H9 (cell line): ENCODE measurements at regions not wholly inside any gene's neighbourhood (a gene's known extent, or its start where the extent isn't known, plus 50 kb on each side); places are given as distances from the start of the nearest gene placed in this dataset.

Source experiments
- DNase-seq: peaks from one replicate; pipeline ENCODE4 v3.0.0-alpha.2; 2017
- H2AFZ ChIP-seq: one replicate; pipeline ENCODE4 v1.6.1; 2013; ENCODE audit warnings: mild to moderate bottlenecking, low read length, control low read depth, moderate library complexity
- H2AK5ac ChIP-seq: 2 replicates; pipeline ENCODE4 v1.6.1; 2013; ENCODE audit warnings: low read length, control low read depth, mixed read lengths; ENCODE audit not compliant: insufficient read length
- H2BK120ac ChIP-seq: one replicate; pipeline ENCODE4 v1.6.1; 2013; ENCODE audit warnings: low read depth, mild to moderate bottlenecking, low read length, control low read depth, inconsistent platforms; ENCODE audit not compliant: poor library complexity, severe bottlenecking
- H2BK12ac ChIP-seq: 2 replicates; pipeline ENCODE4 v1.6.1; 2013; ENCODE audit warnings: low read length, control low read depth, mixed read lengths, low read depth; ENCODE audit not compliant: insufficient read length
- H2BK15ac ChIP-seq: 2 replicates; pipeline ENCODE4 v1.6.1; 2013; ENCODE audit warnings: low read depth, low read length, control low read depth
- H2BK20ac ChIP-seq: one replicate; pipeline ENCODE4 v1.6.1; 2013; ENCODE audit warnings: low read depth, mild to moderate bottlenecking, low read length, control low read depth, inconsistent platforms; ENCODE audit not compliant: poor library complexity, severe bottlenecking
- H2BK5ac ChIP-seq: 2 replicates; pipeline ENCODE4 v1.6.1; 2013; ENCODE audit warnings: low read length, control low read depth, mixed read lengths; ENCODE audit not compliant: insufficient read length
- H3K14ac ChIP-seq: 2 replicates; pipeline ENCODE4 v1.6.1; 2013; ENCODE audit warnings: low read length, control low read depth; ENCODE audit not compliant: insufficient read depth
- H3K18ac ChIP-seq: 2 replicates; pipeline ENCODE4 v1.6.1; 2013; ENCODE audit warnings: low read depth, mild to moderate bottlenecking, mixed read lengths, low read length, control low read depth; ENCODE audit not compliant: insufficient read length
- H3K23ac ChIP-seq: 2 replicates; pipeline ENCODE4 v1.6.1; 2013; ENCODE audit warnings: low read length, control low read depth, mixed read lengths, low read depth; ENCODE audit not compliant: insufficient read length
- H3K23me2 ChIP-seq: 2 replicates; pipeline ENCODE4 v1.6.1; 2013; ENCODE audit warnings: low read depth, mild to moderate bottlenecking, mixed read lengths, low read length, control low read depth; ENCODE audit not compliant: insufficient read length, poor library complexity, severe bottlenecking
- H3K27ac ChIP-seq: 2 replicates; pipeline ENCODE4 v1.5.1; 2013; ENCODE audit warnings: low read length, control low read depth, mixed read lengths, low read depth; ENCODE audit not compliant: insufficient read length
- H3K27me3 ChIP-seq: 2 replicates; pipeline ENCODE4 v1.6.1; 2013; ENCODE audit warnings: low read length, control low read depth, inconsistent platforms; ENCODE audit not compliant: insufficient read depth
- H3K4ac ChIP-seq: 2 replicates; pipeline ENCODE4 v1.6.1; 2013; ENCODE audit warnings: low read depth, mild to moderate bottlenecking, control low read depth, inconsistent platforms, low read length, moderate library complexity
- H3K4me1 ChIP-seq: 2 replicates; pipeline ENCODE4 v1.6.1; 2013; ENCODE audit warnings: low read length, control low read depth, inconsistent platforms; ENCODE audit not compliant: insufficient read depth
- H3K4me2 ChIP-seq: 2 replicates; pipeline ENCODE4 v1.6.1; 2013; ENCODE audit warnings: low read length, control low read depth, mixed read lengths; ENCODE audit not compliant: insufficient read length, insufficient read depth
- H3K56ac ChIP-seq: 2 replicates; pipeline ENCODE4 v1.6.1; 2013; ENCODE audit warnings: low read depth, mild to moderate bottlenecking, mixed read lengths, low read length, control low read depth; ENCODE audit not compliant: insufficient read length
- H3K79me1 ChIP-seq: 2 replicates; pipeline ENCODE4 v1.6.1; 2013; ENCODE audit warnings: low read depth, mild to moderate bottlenecking, moderate library complexity, low read length, control low read depth, inconsistent platforms; ENCODE audit not compliant: insufficient read depth, poor library complexity, severe bottlenecking
- H3K79me2 ChIP-seq: 2 replicates; pipeline ENCODE4 v1.6.1; 2013; ENCODE audit warnings: low read length, control low read depth, inconsistent platforms; ENCODE audit not compliant: insufficient read depth
- H3K9ac ChIP-seq: 2 replicates; pipeline ENCODE4 v1.6.1; 2013; ENCODE audit warnings: low read length, control low read depth, mixed read lengths; ENCODE audit not compliant: insufficient read length; ENCODE audit errors: extremely low read depth
- H3K9me3 ChIP-seq: one replicate; pipeline ENCODE4 v1.6.1; 2013; ENCODE audit warnings: low read depth, low read length, inconsistent platforms; ENCODE audit not compliant: control insufficient read depth
- H3T11ph ChIP-seq: one replicate; pipeline ENCODE4 v1.6.1; 2013; ENCODE audit warnings: mild to moderate bottlenecking, low read length, control low read depth, inconsistent platforms
- H4K20me1 ChIP-seq: one replicate; pipeline ENCODE4 v1.6.1; 2013; ENCODE audit not compliant: control insufficient read depth, insufficient read length, insufficient read depth
- H4K5ac ChIP-seq: 2 replicates; pipeline ENCODE4 v1.6.1; 2013; ENCODE audit warnings: low read depth, mild to moderate bottlenecking, mixed read lengths, low read length, control low read depth; ENCODE audit not compliant: insufficient read length
- H4K8ac ChIP-seq: replicated peaks from 2 replicates; pipeline ENCODE4 v1.6.1; 2013; ENCODE audit warnings: low read length, control low read depth, mixed read lengths, low read depth; ENCODE audit not compliant: insufficient read length
- H4K91ac ChIP-seq: 2 replicates; pipeline ENCODE4 v1.6.1; 2013; ENCODE audit warnings: low read depth, mild to moderate bottlenecking, moderate library complexity, mixed read lengths, low read length, control low read depth; ENCODE audit not compliant: insufficient read length
- H3K27ac Mint-ChIP-seq, 3 experiments: 2 replicates in 2 of 3; 3 replicates in 1 of 3; pipeline ENCODE4 v1.8.0; 2020 to 2021; ENCODE audit warnings: mixed read lengths in 3 of 3, mild to moderate bottlenecking in 1 of 3, moderate library complexity in 1 of 3
- H3K27me3 Mint-ChIP-seq: 2 replicates; pipeline ENCODE4 v1.8.0; 2021; ENCODE audit warnings: low read depth, mild to moderate bottlenecking, moderate library complexity, mixed read lengths
- H3K36me3 Mint-ChIP-seq, 3 experiments: 2 replicates in 2 of 3; 3 replicates in 1 of 3; pipeline ENCODE4 v1.8.0; 2020 to 2021; ENCODE audit warnings: low read depth in 3 of 3, mixed read lengths in 3 of 3; ENCODE audit not compliant: insufficient read depth in 1 of 3
- H3K4me1 Mint-ChIP-seq, 2 experiments: 2 replicates each; pipeline ENCODE4 v1.8.0; 2020; ENCODE audit warnings: mixed read lengths in 2 of 2
- H3K4me3 Mint-ChIP-seq, 2 experiments: 2 replicates in 1 of 2; 3 replicates in 1 of 2; pipeline ENCODE4 v1.8.0; 2020 to 2021; ENCODE audit warnings: mild to moderate bottlenecking in 2 of 2, mixed read lengths in 2 of 2, moderate library complexity in 1 of 2
- H3K9me3 Mint-ChIP-seq, 2 experiments: 2 replicates in 1 of 2; 3 replicates in 1 of 2; pipeline ENCODE4 v1.8.0; 2020; ENCODE audit warnings: mild to moderate bottlenecking in 2 of 2, mixed read lengths in 2 of 2, moderate library complexity in 1 of 2
- WGBS: extraction: QIAGEN DNeasy Blood & Tissue Kit; methylation state at CpG from one replicate; pipeline ENCODE4 v1.1.7; 2013; ENCODE audit warnings: missing lambda C conversion rate, low lambda C conversion rate, mixed read lengths; ENCODE audit not compliant: insufficient read length; ENCODE audit errors: extremely low coverage; 5-methylcytosine and 5-hydroxymethylcytosine counted together
- TF ChIP-seq, protein P1 (sequence below): fragments of 200-600 bp; sonication (generic); conservative IDR thresholded peaks from 3 replicates; pipeline ENCODE4 v1.8.0; 2021; ENCODE audit warnings: antibody characterized with exemption, mild to moderate bottlenecking

DNA sequence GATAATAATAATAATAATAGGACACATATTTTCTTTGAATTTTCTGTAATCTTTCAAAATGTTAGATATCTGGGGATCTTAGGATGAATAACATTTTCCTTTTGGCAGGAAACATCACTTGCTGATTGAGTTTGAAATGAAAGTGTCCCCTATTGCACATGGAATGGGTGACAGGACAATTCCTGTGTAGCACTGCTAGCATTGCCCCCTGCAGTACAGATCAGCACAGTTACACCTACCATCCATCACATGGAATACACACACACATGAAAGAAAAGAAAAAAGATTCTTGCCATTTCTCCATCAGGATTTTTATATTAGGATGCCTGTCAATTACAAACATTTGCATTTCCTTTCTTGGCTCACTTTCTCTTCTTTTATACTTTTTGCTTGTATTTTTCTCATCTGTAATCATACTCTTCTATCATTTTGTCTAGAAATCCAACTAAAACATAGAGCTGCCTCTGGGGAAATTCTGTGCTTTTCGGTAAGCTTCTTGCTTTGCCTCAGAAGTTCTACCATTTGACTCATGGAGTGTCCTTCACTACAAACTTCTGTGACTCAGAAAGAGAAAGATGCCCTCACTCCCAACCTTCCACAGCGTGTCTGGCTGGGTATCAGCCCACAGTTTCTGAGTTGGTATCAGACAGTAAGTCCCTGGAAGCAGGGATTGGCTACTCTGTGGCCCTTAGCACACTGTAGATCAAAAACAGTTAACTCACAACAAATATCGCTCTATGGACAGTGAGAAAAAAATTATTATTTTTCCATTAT, 641.2 kb downstream of the PTPRC start:
- H2BK20ac ChIP-seq: no peak overlapping the region
- H3K27me3 Mint-ChIP-seq: no peaks in the 10 kb centered on the region

More for the DNA sequence above, 641.2 kb downstream of the PTPRC start:
- Histone ChIP-seq H3K4me1 (no peaks in the 10 kb centered on the region), H2BK12ac (no peak overlapping the region), H2BK5ac (no peak overlapping the region), H3T11ph (no peak overlapping the region), H3K9me3 (no peaks in the 10 kb centered on the region), H3K27ac (no peak overlapping the region), H3K27me3 (no peaks in the 10 kb centered on the region), H3K4me2 (no peak overlapping the region), H4K20me1 (no peaks in the 10 kb centered on the region), H3K23me2 (no peaks in the 10 kb centered on the region), H2BK120ac (no peak overlapping the region), H3K14ac (no peak overlapping the region), H3K79me1 (no peaks in the 10 kb centered on the region), H3K56ac (no peak overlapping the region), H3K79me2 (no peaks in the 10 kb centered on the region), H3K18ac (no peak overlapping the region), H2AFZ (peak overlapping the region; percentile 22), H4K8ac (no peak overlapping the region), H3K4ac (no peak overlapping the region), H3K23ac (no peak overlapping the region), H2AK5ac (no peak overlapping the region), H2BK15ac (no peak overlapping the region), H4K91ac (no peak overlapping the region), H4K5ac (no peak overlapping the region), H3K9ac (no peak overlapping the region)
- DNase-seq: no peak
- no peaks in the 10 kb centered on the region for H3K4me1 Mint-ChIP-seq
- TF ChIP-seq, protein P1, sequence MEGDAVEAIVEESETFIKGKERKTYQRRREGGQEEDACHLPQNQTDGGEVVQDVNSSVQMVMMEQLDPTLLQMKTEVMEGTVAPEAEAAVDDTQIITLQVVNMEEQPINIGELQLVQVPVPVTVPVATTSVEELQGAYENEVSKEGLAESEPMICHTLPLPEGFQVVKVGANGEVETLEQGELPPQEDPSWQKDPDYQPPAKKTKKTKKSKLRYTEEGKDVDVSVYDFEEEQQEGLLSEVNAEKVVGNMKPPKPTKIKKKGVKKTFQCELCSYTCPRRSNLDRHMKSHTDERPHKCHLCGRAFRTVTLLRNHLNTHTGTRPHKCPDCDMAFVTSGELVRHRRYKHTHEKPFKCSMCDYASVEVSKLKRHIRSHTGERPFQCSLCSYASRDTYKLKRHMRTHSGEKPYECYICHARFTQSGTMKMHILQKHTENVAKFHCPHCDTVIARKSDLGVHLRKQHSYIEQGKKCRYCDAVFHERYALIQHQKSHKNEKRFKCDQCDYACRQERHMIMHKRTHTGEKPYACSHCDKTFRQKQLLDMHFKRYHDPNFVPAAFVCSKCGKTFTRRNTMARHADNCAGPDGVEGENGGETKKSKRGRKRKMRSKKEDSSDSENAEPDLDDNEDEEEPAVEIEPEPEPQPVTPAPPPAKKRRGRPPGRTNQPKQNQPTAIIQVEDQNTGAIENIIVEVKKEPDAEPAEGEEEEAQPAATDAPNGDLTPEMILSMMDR: no peak
- H3K4me3 Mint-ChIP-seq: no peak overlapping the region
- H3K9me3 Mint-ChIP-seq: 0 out of 5 replicates have a peak, but pooled peaks cover 0 to 2% of the 10 kb centered on the region in 2 experiments
- WGBS: no CpG with 5 or more reads among the region's 3 CpGs
- H3K27ac Mint-ChIP-seq: no peak overlapping the region; a peak in 1 of 7 replicates
- no peaks in the 10 kb centered on the region for H3K36me3 Mint-ChIP-seq
